ENCODE measurements at regions not wholly inside any gene's neighbourhood (a gene's known extent, or its start where the extent isn't known, plus 50 kb on each side); places are given as distances from the start of the nearest gene placed in this dataset.

- DNase-seq: no peak
Measured at GRCh38 chr12:92528586-92528985, 174.2 kb upstream of the PLEKHG7 start.

- DNase-seq: no peak
Measured at GRCh38 chr12:92528097-92528496, 174.7 kb upstream of the PLEKHG7 start.

GRCh38 chr12:92524489-92524888 lies 178.3 kb upstream of the PLEKHG7 start:
- no peak for DNase-seq

GRCh38 chr12:92520511-92520910 lies 182.3 kb upstream of the PLEKHG7 start:
- DNase-seq: no peak

- no peak for DNase-seq
Measured at GRCh38 chr12:92519284-92519683, 183.5 kb upstream of the PLEKHG7 start.

GRCh38 chr12:92518071-92518470 lies 184.7 kb upstream of the PLEKHG7 start:
- DNase-seq: no peak

GRCh38 chr12:92516277-92516600 lies 186.6 kb upstream of the PLEKHG7 start:
- no peak for DNase-seq

GRCh38 chr12:92513231-92513730 lies 189.5 kb upstream of the PLEKHG7 start:
- no peak for DNase-seq

- no peak for DNase-seq
Measured at GRCh38 chr12:92511786-92512185, 191.0 kb upstream of the PLEKHG7 start.

GRCh38 chr12:92509156-92509738 lies 193.5 kb upstream of the PLEKHG7 start:
- DNase-seq: no peak

- DNase-seq: no peak
Measured at GRCh38 chr12:92506891-92507290, 195.9 kb upstream of the PLEKHG7 start.

GRCh38 chr12:92506460-92506859 lies 196.3 kb upstream of the PLEKHG7 start:
- no peak for DNase-seq

- peak; percentile 57 for DNase-seq
Measured at GRCh38 chr12:92505254-92506231, 197.2 kb upstream of the PLEKHG7 start.

GRCh38 chr12:92504594-92504981 lies 198.2 kb upstream of the PLEKHG7 start:
- no peak for DNase-seq

- DNase-seq: no peak
Measured at GRCh38 chr12:92503971-92504593, 198.7 kb upstream of the PLEKHG7 start.

- no peak for DNase-seq
Measured at GRCh38 chr12:92503029-92503931, 199.5 kb upstream of the PLEKHG7 start.

GRCh38 chr12:92502417-92503028 lies 200.3 kb upstream of the PLEKHG7 start:
- no peak for DNase-seq

- no peak for DNase-seq
Measured at GRCh38 chr12:92496790-92497189, 206.0 kb upstream of the PLEKHG7 start.

GRCh38 chr12:92495108-92495507 lies 207.7 kb upstream of the PLEKHG7 start:
- no peak for DNase-seq

- DNase-seq: no peak
Measured at GRCh38 chr12:92493816-92494215, 209.0 kb upstream of the PLEKHG7 start.

- DNase-seq: no peak
Measured at GRCh38 chr12:92492995-92493394, 209.8 kb upstream of the PLEKHG7 start.

GRCh38 chr12:92492291-92492690 lies 210.5 kb upstream of the PLEKHG7 start:
- DNase-seq: no peak

Data from activated T-cell treated with anti-CD3 and anti-CD28 coated beads for 4 hours (primary cell).